GM18502 (cell line): ENCODE measurements at regions not wholly inside any gene's neighbourhood (a gene's known extent, or its start where the extent isn't known, plus 50 kb on each side); places are given as distances from the start of the nearest gene placed in this dataset.
"Not testable (repeated sequence)": the region's sequence is repeated elsewhere in the genome, so short reads cannot be mapped to it uniquely, and the experiment has no call there.

Experiments used
- ATAC-seq: cut with Tn5 transposase; IDR thresholded peaks from one replicate; pipeline ENCODE4 v1.9.1; 2021; ENCODE audit warnings: mild to moderate bottlenecking; ENCODE audit not compliant: unreplicated experiment, poor library complexity

GRCh38 chr15:35215093-35215492 lies 130.0 kb upstream of the NANOGP8 start:
- ATAC-seq, result no peak

- ATAC-seq, result no peak
Measured at GRCh38 chr15:35211240-35211902, 126.3 kb upstream of the NANOGP8 start.

GRCh38 chr15:35210370-35210769 lies 125.3 kb upstream of the NANOGP8 start:
- ATAC-seq, result no peak

GRCh38 chr15:35209838-35210237 lies 124.7 kb upstream of the NANOGP8 start:
- ATAC-seq, result no peak

GRCh38 chr15:35208353-35208752 lies 123.3 kb upstream of the NANOGP8 start:
- ATAC-seq, result no peak

- no peak for ATAC-seq
Measured at GRCh38 chr15:35206060-35206675, 121.1 kb upstream of the NANOGP8 start.

- no peak for ATAC-seq
Measured at GRCh38 chr15:35198197-35198596, 113.1 kb upstream of the NANOGP8 start.

GRCh38 chr15:35197754-35198153 lies 112.7 kb upstream of the NANOGP8 start:
- no peak for ATAC-seq

- ATAC-seq, result no peak
Measured at GRCh38 chr15:35197306-35197705, 112.2 kb upstream of the NANOGP8 start.

- ATAC-seq, result no peak
Measured at GRCh38 chr15:35196273-35196672, 111.2 kb upstream of the NANOGP8 start.

- ATAC-seq, result no peak
Measured at GRCh38 chr15:35195649-35196048, 110.6 kb upstream of the NANOGP8 start.

- ATAC-seq, result no peak
Measured at GRCh38 chr15:35195031-35195430, 109.9 kb upstream of the NANOGP8 start.

GRCh38 chr15:35194296-35194695 lies 109.2 kb upstream of the NANOGP8 start:
- ATAC-seq, result no peak

GRCh38 chr15:35191783-35192182 lies 106.7 kb upstream of the NANOGP8 start:
- no peak for ATAC-seq

GRCh38 chr15:35186346-35186745 lies 101.3 kb upstream of the NANOGP8 start:
- ATAC-seq, result no peak

- no peak for ATAC-seq
Measured at GRCh38 chr15:35184646-35185045, 99.6 kb upstream of the NANOGP8 start.

- ATAC-seq, result peak; percentile 81
Measured at GRCh38 chr15:35182841-35183479, 97.9 kb upstream of the NANOGP8 start.

GRCh38 chr15:35181538-35181937 lies 96.4 kb upstream of the NANOGP8 start:
- ATAC-seq, result peak; percentile 80

GRCh38 chr15:35179739-35180138 lies 94.6 kb upstream of the NANOGP8 start:
- ATAC-seq, result no peak

GRCh38 chr15:35178186-35178585 lies 93.1 kb upstream of the NANOGP8 start:
- not testable (repeated sequence) for ATAC-seq

GRCh38 chr15:35174948-35175347 lies 89.9 kb upstream of the NANOGP8 start:
- ATAC-seq, result no peak
